Amygdala (tissue), 56 donors: ENCODE measurements at regions not wholly inside any gene's neighbourhood (a gene's known extent, or its start where the extent isn't known, plus 50 kb on each side); places are given as distances from the start of the nearest gene placed in this dataset.

Source experiments
- DNase-seq, 56 donors: peaks; one replicate each; lab custom pipeline; 2025; lab: John Stamatoyannopoulos, UW

DNA sequence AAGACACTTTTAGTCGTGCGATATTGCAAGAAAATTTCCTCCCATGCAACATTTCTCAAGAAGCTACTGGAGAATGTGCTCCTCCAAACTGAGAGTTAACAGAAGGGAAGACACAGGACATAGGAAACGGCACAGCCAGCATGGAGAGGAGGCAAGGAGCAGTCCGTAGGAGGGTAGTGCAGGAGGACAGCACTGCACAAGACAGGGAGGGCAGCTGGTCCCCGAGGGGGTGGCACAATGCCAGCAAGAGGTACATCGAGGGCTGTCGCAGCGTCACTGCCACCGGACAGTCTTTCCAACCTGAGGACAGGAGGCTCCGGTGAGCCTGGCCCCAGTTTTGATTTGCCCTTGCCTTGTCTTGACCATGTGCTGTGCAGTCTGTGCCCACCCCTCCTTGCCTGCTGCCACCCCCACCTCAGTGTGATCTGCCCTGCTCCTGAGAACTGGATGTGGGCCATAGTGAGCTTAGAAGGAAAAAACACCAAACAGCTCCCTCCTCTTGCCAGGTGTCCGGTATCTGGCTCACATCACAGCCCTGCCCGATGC, 81.6 kb upstream of the LAPTM4A start:
- no peak for DNase-seq

DNA sequence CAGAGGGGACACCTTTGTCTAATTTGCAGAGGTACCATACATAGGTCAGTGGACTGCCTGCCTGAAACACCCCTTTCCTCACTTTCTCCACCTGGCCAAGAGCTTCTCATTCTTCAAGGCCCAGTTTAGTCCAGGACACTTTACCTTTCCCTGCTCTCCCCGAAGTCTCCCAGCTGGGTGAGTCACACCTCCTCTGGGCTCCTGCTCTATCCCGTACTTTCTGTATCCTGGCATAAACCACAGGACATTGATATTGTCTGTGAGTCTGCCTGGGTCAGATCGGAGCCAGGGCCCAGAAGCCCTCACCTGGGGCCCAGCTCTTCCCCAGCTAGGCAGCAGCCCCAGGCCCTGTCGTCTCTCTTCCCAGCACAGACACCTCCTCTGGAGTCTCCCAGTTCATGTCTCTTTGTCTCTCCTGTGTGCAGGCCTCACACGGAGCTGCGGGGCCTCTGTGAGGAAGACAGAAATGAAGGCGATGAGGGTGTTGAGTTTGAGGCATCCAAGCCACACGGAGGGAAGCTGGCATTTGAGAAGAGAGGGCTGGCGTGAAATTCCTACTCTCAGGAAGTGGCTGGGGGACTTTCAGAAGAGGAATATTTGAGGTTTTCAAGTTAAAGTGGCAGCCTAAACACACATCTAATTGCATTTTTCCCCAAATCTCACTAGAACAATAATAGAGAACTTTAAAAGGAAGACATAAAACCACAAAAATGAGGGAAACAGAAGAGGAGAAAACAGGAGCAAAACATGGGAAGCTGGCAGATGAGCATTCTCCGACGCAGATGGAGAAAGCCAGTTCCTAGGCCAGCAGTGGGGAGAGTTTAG, 79.6 kb upstream of the LAPTM4A start:
- no peak for DNase-seq

DNA sequence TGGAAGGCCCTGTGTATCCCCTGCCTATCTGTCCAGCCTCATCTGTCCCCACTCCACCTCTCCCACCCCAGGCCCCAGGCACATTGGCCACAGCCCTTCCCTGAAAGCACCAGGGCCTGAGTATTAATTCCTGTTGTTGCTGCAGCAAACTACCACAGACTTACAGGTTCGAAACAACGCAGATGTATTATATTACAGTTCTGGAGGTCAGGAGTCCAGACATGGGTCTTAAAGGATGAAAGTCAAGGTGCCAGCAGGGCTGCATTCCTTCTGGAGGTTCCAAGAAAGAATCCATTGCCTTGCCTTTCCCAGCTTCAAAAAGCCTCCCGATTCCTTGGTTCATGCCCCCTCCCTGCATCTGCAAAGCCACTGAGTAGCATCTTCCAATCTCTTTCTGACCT, 78.7 kb upstream of the LAPTM4A start:
- no peak for DNase-seq

DNA sequence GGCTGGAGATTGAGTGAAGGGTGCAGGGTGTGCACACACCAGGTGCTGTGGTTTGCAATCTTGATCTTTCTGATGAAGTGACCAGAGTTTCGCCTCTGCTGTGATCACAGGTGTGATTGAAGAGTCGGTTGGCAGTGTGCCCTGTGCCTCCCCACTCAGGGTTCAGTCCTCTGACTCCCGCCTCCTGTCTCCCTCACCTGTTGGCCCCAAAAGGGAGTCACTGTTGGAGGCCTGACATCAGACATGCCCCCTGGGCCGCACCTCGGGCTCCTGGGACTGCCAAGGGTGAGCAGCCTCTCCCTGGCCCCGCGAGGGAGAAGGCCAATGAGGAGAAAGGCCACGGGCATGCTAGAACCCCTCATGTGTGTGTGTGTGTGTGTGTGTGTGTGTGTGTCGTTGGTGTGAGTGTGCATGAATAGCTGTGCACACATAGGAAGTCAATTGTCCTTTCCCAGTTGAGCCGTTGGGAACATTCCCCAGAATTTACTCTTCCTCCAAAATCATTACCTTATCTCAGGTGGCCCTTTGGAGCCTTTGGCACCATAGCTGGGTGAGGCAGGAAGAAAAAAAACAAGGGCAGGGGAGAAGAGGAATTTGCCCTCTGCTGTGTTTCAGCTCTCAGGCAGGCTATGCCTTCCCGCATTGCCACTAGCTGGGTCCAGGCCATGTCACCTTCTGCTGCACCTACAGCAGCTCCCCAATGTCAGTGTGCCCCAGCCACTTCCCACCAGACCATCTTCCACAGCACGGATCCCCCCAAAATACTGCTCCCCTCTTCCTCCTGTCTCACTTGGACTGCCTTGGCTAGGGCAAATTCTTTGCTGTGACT, 78.1 kb upstream of the LAPTM4A start:
- no peak for DNase-seq

DNA sequence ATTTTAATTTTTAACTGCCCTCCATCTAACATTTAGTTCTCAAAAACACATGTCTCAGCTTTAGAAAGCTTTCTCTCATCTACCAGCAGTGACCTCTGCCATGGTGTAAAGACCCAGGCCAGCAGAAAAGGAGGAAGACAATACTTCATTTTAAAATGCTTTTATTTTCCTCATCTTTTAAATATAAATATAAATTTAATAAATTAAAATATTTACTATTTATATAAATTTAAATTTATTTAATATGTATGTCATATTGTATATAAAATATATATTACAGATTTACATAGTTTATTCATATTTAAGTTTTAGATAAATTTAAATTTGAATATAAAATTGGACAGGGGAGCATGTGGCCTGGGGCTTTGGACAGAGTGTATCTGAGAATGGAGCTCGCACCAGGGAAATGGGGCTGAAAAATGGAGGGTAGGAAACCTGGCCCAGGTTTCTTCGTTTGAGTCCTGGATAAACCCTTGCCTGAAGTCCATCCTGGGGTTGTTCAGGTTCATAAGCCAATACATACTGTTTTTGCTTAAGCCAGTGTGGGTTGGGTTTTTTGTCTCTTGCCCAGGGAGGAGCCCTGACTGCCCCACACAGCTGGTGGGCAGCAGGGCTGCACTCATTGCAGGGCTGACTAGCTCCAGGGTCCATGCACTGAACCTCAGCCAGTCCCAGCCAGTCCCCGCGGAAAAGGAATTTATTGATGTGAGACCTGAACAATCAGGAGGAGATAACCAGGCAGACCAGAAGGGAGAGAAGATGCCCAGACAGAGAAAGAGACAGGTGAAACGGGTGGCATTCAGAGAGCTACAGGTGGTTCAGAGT, 77.3 kb upstream of the LAPTM4A start:
- DNase-seq, result no peak

DNA sequence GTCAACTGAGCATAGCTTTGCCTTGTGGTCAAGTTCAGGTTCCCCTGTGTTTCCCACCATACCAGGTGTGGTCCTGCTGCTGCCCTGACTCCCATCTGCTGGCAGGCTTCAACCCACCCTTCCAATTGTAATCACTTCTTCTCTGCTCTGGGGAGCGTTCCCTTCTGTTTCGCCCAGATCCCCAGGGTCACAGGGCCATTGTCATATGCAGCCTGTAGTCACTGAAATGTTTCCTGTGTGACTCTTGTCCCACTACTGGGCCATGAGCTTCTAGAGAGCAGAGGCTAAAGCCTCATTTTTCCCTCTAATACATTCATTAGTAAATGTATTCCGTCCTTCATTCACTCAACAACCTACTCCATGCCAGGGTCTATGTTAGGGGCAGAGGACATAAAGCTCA, 75.0 kb upstream of the LAPTM4A start:
- no peak for DNase-seq

DNA sequence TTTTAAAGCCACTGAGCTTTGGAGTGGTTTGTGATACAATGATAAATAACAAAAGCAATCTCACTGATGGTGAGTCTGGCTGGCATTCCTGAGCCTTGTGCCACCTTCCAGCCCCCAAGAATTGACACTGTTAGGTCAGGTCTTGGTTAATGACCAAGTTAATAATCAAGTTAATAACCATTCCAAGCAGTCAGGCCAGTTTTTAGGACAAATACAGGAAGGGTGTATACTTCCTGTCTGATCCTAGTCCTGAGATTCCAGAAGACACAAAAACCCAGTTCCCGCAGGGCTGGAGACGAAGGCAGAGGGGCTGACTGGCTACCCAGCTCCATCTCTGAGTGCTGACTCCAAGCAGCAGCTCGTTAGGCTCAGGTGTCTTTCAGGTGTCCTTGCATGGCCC, 74.6 kb upstream of the LAPTM4A start:
- DNase-seq, result no peak

DNA sequence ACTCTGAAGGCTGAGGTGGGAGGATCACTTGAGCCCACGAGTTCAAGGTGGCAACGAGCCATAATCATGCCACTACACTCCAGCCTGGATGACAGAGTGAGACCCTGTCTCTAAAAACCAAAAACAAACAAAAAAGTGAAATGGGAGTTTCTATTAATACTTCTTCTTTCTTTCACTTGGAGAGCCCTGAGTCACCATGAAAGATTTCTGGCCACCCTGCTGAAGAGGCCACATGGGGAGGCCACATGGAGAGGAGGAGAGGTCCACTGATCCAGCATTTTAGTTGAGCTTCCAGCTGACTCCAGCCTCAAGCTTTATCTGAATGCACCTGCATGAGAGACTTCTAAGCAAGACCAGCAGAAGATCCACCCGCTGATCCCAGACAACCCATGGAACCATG, 74.2 kb upstream of the LAPTM4A start:
- no peak for DNase-seq

DNA sequence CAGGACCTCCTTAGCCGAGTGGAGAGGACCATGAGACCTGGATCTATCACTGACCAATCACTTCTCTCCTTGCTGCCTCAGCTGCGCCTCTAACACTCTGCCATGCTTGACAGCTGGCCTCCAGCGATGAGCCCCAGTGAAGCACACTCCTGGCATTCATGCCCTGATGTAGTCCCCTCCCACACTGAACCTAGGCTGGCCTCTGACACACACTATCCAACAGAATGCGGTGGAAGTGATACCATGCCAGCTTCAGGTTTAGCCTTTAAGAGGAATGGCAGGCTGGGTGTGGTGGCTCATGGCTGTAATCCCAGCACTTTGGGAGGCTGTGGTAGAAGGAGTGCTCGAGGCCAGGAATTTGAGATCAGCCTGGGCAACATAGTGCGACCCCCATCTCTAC, 73.7 kb upstream of the LAPTM4A start:
- DNase-seq, result no peak

DNA sequence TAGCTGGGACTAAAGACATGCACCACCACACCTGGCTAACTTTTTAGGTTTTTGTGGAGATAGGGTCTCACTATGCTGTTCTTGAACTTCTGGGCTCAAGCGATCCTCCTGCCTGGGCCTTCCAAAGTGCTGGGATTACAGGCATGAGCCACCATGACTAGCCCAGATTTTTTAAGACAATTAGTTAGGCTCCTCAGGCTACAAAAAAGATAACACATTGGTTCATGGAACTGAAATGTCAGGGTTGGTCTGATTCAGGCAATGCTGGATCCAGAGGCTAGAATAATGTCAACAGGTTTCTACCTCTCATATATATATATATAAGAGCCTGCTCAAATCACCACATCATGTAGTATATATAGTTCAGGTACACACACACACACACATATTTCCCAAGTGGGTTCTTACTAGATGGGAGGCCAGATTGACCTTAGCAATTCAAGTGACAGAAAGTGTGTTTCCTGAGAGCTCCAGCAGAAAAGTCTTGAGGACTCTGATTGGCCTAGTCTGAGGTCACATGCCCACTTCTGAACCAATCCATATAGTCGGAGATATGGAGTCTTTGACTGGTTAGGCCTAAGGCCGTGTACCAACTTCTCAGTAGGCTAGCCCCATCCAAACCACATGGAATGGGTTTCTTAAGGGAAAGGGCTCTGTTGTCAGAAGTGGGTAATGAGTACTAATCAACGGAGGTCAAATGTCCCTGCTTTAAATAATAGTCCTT, 72.6 kb upstream of the LAPTM4A start:
- DNase-seq, result no peak

DNA sequence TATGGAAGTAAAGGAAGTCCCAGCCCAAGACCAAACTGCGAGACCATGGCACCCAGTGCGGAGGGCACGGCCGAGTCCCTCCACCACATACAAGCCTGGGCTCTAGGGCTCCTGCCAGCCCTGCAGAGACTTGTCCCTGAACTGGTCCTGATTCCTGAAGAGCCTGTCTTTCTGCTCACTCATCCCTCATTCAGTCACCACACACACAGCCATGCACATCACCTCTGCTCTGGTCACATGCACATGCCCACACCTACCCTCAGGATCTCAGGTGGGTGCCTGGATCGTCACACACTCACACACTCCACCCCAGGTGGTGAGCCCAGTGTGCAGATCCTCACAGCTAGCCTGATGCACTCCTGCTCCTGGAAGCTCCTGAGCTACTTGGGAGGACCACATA, 71.4 kb upstream of the LAPTM4A start:
- no peak for DNase-seq

DNA sequence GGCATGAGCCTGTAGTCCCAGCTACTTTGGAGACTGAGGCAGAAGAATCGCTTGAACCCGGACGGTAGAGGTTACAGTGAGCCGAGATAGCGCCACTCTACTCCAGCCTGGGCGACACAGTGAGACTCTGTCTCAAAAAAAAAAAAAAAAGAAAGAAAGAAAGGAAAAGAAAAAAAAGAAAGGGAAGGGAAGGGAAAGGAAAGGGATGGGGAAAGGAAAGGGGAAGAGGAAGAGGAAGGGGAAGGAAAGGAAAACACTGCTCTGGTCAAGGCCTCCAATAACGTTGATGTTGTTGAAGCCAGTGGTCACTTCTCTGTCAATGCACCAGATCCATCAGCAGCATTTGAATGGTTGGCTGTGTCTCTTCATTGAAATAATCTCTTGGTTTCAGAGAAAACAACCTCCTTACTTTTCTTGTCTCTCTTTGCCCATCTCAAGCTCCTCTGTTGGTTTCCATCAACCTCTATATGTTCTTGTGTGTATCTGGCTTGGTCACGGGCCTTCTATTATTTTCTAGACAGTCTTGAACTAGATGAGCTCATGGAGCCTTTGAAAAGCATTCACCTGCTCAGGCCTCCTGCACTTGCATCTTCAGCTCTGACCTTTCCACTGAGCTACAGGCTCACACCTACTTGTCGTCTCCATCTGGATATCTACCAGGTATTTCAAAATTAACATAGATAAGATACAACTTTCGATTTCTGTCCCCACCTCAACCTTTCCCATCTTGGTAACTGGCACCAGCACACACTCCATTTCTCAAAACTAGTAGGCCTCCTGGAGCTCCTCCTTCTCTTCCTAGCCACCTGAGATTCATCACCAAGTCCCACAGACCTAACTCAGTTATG, 69.4 kb upstream of the LAPTM4A start:
- DNase-seq, result no peak

DNA sequence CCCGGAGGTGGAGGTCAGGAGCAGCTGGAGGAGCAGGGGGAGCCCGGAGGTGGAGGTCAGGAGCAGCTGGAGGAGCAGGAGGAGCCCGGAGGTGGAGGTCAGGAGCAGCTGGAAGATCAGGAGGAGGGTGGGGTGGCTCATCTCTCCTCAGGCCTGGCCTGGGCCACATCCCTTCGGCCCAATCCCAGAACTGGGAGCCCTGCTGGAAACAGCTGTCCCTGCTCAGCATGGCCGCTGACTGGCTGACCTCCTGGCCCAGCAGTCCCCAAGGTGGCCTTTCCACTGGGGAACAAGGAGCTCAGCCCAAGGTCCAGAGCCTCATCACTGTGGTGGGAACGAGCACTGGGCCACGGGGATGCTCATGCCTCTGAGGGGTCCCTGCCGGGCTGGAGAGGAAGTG, 66.6 kb upstream of the LAPTM4A start:
- no peak for DNase-seq

DNA sequence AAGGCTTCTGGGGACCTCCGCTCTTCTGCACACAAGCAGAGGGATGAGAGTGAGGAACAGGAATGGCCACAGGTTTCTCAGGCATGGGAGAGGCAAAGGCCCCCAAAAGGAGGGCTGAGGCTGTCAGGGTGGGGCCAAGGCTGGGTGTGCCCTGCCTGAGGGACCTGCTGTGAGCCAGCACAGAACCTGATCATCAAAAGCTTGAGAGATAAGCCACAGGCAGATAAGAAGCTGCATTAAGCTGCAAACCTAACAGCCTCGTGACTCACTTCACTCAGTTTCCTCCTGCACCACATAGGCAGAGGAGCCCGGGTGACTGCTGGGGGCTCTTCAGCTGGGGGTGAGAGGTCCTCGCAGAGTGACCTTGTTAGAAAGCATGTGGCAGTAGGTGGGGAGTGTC, 64.5 kb upstream of the LAPTM4A start:
- DNase-seq, result no peak

DNA sequence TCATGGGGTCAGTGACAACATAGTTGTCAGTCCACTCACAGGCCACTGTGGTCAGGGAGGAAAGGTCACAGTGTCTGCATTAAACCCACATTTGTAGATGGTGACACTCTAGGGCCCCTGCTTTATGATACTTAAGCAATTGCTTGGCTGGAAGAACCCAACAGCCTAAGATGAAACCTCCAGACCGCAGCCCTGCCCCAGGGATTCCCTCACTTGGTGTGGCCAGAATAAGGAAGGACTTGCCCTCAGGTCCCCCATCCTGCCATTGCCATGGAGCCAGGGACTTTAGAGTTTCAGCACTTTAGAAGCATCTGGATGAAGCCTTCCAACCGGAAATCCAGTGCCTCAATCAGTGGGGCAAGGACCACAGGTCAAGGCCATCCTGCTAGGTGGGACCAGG, 63.9 kb upstream of the LAPTM4A start:
- no peak for DNase-seq

DNA sequence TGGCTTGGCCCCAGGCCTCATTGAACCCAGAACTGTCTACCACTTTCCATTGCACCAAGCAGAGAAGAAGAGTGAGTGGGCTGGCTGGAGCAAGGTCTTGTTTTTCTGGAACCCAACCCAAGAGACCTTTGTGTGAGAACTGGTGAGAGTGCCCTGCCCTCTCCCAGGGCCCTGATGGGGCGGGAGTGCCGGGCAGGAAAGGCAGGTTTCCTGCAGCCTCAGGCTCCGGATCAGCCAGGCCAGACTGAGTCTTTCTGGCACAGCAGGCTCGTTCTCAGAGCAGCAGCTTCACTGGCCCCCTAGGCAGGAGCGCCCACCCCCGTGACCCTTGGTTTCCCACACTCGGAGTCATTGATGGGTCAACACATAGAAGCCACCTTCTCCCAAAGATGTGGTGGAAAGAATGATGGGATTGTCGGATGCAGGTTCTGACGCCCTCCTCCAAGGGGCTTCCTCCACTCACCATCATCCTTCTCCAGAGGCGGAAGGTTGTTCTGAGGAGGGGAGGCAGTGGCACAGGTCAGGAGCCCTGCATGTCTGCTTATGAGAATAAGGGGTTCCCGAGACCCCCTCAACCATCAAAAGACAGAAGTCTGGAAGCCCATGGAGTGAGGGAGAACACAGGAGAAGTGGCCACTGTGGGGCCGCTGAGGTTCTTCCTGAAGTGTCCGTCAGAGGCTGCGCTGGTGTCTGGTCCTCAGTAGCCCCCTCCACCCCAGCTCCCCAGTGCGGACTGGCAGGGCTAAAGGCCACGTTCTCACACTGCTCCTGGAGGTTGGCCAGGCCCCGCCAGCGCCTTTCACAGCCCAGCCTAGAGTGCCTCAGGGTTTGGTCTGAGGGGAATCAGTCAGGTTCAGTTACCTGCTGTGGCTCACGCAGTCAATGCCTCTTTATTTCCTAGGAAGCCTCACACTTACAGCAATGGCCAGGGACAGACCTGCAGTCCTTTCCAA, 62.8 kb upstream of the LAPTM4A start:
- DNase-seq, result no peak

DNA sequence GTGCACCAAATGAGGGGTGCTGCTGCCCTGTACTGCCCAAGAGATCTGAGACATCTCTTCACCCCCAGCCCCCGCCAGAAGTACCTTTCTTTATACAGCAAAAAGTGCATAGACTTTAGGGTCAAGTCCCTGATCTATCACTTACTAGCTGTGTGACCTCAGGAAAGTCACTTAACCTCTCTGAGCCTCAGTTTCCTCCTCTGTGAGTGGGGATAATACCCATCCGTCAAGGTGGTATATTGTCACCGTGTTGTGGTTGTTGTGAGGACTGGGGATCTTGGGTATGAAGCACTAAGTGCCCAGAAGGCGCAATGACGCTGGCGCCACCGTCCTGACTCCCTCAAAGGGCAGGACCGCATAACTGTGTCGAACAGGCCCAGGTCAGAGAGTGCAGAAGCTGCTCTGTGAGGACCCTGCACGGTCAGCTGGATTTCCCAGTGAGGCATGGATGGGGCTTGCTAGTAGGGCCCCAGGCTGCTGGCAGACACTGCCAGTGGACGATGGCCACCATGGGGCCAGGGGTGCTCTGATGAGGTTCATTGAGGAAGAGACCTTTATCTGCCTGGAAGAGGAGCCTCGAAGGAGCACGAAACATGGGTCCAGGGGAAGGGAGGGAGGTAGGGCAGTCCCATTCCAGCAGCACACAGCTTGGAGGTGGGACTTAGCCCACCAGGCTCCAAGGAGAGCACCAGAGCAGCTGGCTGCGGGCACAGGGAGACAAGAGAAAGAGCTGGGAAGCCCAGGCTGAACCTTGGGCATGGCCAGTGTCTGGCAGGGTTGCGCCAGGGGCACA, 61.8 kb upstream of the LAPTM4A start:
- no peak for DNase-seq
